Spleen (tissue), 11 donors: ENCODE measurements at regions not wholly inside any gene's neighbourhood (a gene's known extent, or its start where the extent isn't known, plus 50 kb on each side); places are given as distances from the start of the nearest gene placed in this dataset.
"Not testable (repeated sequence)": the region's sequence is repeated elsewhere in the genome, so short reads cannot be mapped to it uniquely, and the experiment has no call there.

Experiments used
- DNase-seq: peaks from one replicate; pipeline ENCODE4 v3.0.0-alpha.2; 2020
- H3K27ac ChIP-seq, 8 donors: fragments of 200-600 bp; sonication (generic) in 7 of 8; 1 replicate in 4 of 8; 2 replicates in 4 of 8; pipeline versions ENCODE4 v1.5.0 to v1.8.0; 2016 to 2021; ENCODE audit warnings: inconsistent platforms in 4 of 8, mild to moderate bottlenecking in 4 of 8, moderate library complexity in 1 of 8
- H3K27me3 ChIP-seq, 7 donors: fragments of 200-600 bp; sonication (generic) in 6 of 7; replicated peaks in 1 of 7; 1 replicate in 4 of 7; 2 replicates in 3 of 7; pipeline versions ENCODE4 v1.5.0 to v1.8.0; 2016 to 2021; ENCODE audit warnings: inconsistent platforms in 3 of 7, mild to moderate bottlenecking in 1 of 7
- H3K36me3 ChIP-seq, 6 donors: fragments of 200-600 bp; sonication (generic) in 5 of 6; 1 replicate in 4 of 6; 2 replicates in 2 of 6; pipeline versions ENCODE4 v1.5.0 to v1.8.0; 2016 to 2021; ENCODE audit warnings: inconsistent platforms in 2 of 6
- H3K4me1 ChIP-seq, 6 donors: fragments of 200-600 bp; sonication (generic) in 5 of 6; 1 replicate in 3 of 6; 2 replicates in 3 of 6; pipeline versions ENCODE4 v1.5.0 to v1.8.0; 2016 to 2021; ENCODE audit warnings: inconsistent platforms in 3 of 6
- H3K4me3 ChIP-seq, 8 donors: fragments of 200-600 bp; sonication (generic) in 7 of 8; 1 replicate in 4 of 8; 2 replicates in 4 of 8; pipeline versions ENCODE4 v1.5.0 to v1.8.0; 2016 to 2021; ENCODE audit warnings: inconsistent platforms in 4 of 8, mild to moderate bottlenecking in 4 of 8, moderate library complexity in 2 of 8
- H3K9me3 ChIP-seq, 8 donors: fragments of 200-600 bp; sonication (generic) in 7 of 8; 1 replicate in 4 of 8; 2 replicates in 4 of 8; pipeline versions ENCODE4 v1.5.0 to v1.8.0; 2016 to 2021; ENCODE audit warnings: inconsistent platforms in 4 of 8
- POLR2A ChIP-seq, 3 donors: fragments of 450-650 bp; IDR thresholded peaks; one replicate each; pipeline ENCODE4 v1.5.1; 2017; ENCODE audit warnings: antibody characterized with exemption in 3 of 3, mild to moderate bottlenecking in 1 of 3
- POLR2AphosphoS5 ChIP-seq, 3 donors: sonication (generic); formaldehyde crosslinking; IDR thresholded peaks; one replicate each; pipeline ENCODE4 v1.5.1; 2017; ENCODE audit warnings: antibody characterized with exemption in 3 of 3
- WGBS, 5 donors: extraction: QIAGEN DNeasy Blood & Tissue Kit in 3 of 5; methylation state at CpG; one replicate each; pipeline versions ENCODE4 v1.1.5 to v1.1.7; 2013 to 2018; 5-methylcytosine and 5-hydroxymethylcytosine counted together
- intact Hi-C: fragments of 100-400 bp; cut with DNase I; formaldehyde crosslinking; loops from one replicate; pipeline ENCODE4 v1.15.0; 2023; ENCODE audit warnings: low total_unique reads
- TF ChIP-seq, protein P1 (sequence below), 11 experiments: fragments of 200-600 bp in 7 of 11; fragments of 450-650 bp in 4 of 11; sonication (generic) in 4 of 11; IDR thresholded peaks in 8 of 11; conservative IDR thresholded peaks in 3 of 11; 1 replicate in 7 of 11; 2 replicates in 4 of 11; pipeline versions ENCODE4 v1.4.0 to v1.8.0; 2016 to 2021; ENCODE audit warnings: antibody characterized with exemption in 11 of 11, inconsistent platforms in 4 of 11, mild to moderate bottlenecking in 1 of 11
- donor health status: healthy with polysubstance abuse.
- donor health status: DM: no; HTN: no; CAD: no; lungs with moderate emphysema.
- donor health status: DM: no; HTN: no; CAD: no.
- donor health status: Bipolar disorder and iron deficiency.
- donor health status: healthy.
- donor health status: DM: no; HTN: no; CAD: no.
- donor health status: DM: yes; HTN: yes; CAD: no.

DNA sequence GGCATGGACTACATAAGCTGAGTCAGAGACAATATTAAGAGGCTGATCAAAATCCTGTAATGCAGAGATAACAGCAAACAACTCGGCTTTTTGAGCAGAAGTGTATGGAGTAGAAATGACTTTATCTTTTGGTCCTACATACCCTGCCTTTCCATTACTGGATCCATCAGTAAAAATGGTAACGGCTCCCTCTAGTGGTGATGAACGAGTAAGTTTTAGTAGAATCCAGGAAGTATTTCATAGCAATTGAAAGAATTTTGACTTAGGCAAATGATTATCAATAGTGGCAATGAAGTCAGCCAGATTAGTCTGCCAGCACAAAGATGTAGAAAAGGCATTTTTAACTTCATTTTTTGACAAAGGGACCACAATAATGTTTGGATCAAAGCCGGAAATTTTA, 190.8 kb upstream of the RAI14 start:
- intact Hi-C loops, H3K27ac ChIP-seq, H3K4me1 ChIP-seq, DNase-seq, H3K4me3 ChIP-seq, H3K36me3 ChIP-seq, H3K27me3 ChIP-seq: not testable (repeated sequence)
- peaks cover 0 to 13% (median 7%) of the 10 kb centered on the region in 8 donors for H3K9me3 ChIP-seq
- WGBS, 5 donors: 0 to 8% (median 2%) methylated on average over 3 to 4 of the region's 4 CpGs
- TF ChIP-seq, protein P1, sequence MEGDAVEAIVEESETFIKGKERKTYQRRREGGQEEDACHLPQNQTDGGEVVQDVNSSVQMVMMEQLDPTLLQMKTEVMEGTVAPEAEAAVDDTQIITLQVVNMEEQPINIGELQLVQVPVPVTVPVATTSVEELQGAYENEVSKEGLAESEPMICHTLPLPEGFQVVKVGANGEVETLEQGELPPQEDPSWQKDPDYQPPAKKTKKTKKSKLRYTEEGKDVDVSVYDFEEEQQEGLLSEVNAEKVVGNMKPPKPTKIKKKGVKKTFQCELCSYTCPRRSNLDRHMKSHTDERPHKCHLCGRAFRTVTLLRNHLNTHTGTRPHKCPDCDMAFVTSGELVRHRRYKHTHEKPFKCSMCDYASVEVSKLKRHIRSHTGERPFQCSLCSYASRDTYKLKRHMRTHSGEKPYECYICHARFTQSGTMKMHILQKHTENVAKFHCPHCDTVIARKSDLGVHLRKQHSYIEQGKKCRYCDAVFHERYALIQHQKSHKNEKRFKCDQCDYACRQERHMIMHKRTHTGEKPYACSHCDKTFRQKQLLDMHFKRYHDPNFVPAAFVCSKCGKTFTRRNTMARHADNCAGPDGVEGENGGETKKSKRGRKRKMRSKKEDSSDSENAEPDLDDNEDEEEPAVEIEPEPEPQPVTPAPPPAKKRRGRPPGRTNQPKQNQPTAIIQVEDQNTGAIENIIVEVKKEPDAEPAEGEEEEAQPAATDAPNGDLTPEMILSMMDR (IDR thresholded peaks at IDR 0.05 in 8 of 11, conservative IDR thresholded peaks at IDR 0.05 in 3 of 11): peak in 4 of 11 experiments; percentile 34 to 48 (median 44)

DNA sequence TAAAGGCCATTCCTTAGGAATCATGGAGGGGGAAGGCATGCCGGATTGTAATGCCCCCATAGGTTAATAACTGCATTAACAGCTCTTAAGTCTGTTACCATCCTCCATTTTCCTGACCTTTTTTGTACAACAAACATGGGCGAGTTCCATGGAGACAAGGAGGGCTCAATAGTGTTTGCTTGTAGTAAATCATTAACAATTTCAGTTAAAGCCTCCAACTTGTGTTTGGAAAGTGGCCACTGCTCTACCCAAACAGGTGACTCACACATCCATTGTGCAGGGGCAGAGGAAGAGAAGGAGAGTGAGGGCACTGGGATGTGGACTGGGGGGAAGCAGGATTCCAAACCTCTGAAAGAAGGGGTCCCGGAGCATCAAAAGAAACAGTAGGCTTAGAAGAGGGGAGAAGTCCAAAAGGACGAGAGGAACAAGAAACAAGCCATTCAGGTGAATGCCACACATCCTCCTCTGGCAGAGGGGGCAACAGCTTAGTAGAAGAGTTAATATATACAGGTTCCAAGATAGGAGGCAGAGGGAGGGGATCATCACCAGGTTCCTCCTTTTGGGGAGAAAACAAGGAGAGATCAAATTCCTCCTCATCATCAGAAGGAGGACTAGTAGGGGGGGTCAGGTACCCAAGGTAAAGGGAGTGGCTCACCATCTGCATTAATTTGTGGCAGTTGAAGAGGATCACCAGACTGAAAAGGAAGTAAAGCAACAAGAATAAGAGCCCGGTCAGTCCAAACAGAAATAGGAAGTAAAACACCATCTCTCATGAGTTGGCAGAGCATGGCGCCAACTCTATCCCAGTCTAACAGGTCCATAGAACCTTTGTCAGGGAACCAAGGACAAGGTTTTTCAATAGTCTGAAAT, 189.4 kb upstream of the RAI14 start:
- H3K9me3 ChIP-seq, H3K27ac ChIP-seq, H3K36me3 ChIP-seq, intact Hi-C loops, H3K4me3 ChIP-seq, DNase-seq, H3K4me1 ChIP-seq, H3K27me3 ChIP-seq: not testable (repeated sequence)
- 54 to 72% (median 65%) methylated on average over 6 of the region's 6 CpGs for WGBS, 5 donors

DNA sequence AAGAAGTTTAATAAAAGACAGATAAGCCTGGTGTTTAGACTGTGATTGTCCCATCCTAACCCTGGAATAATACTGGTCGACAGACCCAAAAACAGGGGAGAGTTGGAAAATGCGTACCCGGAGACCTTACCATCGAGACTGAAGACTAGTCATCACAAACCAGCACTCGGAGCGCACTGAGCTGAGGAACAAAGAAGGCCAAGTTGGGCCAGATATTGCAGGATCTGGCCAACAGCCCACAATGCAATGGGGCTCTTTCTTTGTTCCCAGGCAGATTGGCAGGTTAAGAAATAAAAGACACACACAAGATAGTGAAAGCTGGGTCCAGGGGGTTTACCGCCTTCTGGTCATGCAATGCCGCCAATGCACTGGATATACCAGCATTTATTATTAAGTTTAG, 188.7 kb upstream of the RAI14 start:
- Histone ChIP-seq H3K27ac (no peak overlapping the region), H3K4me3 (no peak overlapping the region), H3K36me3 (no peaks in the 10 kb centered on the region), H3K4me1 (no peaks in the 10 kb centered on the region), H3K27me3 (no peaks in the 10 kb centered on the region), H3K9me3 (no peaks in the 10 kb centered on the region)
- intact Hi-C loops: no loop called here
- no peak for TF ChIP-seq POLR2A (IDR thresholded peaks at IDR 0.05)
- TF ChIP-seq POLR2AphosphoS5 (IDR thresholded peaks at IDR 0.05): no peak
- TF ChIP-seq, protein P1 (IDR thresholded peaks at IDR 0.05 in 8 of 11, conservative IDR thresholded peaks at IDR 0.05 in 3 of 11): no peak
- WGBS, 5 donors: 78 to 88% (median 84%) methylated on average over 8 of the region's 8 CpGs
- no peak for DNase-seq

DNA sequence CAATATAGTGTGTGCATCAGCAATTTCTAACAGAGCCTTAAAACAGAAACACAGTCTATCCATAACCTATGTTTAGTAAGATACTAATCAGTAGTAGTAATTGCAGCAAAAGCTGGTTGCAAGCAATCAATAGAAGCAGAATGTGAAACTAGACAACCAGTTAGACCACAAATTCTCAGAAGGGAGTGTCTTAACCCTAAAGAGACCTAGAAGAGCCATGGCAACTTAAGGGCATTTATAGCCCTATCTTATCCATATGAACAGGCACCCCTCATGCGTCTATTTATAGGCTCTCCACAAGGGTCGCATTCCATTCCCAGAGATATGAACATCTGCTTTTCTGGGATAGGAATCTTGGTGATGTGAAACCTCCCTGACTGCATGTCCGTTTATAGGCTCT, 188.1 kb upstream of the RAI14 start:
- H3K4me1 ChIP-seq, intact Hi-C loops, H3K36me3 ChIP-seq, H3K9me3 ChIP-seq, H3K27me3 ChIP-seq, DNase-seq, H3K4me3 ChIP-seq, H3K27ac ChIP-seq: not testable (repeated sequence)
- WGBS, 5 donors: 57 to 81% (median 68%) methylated on average over 3 of the region's 3 CpGs

DNA sequence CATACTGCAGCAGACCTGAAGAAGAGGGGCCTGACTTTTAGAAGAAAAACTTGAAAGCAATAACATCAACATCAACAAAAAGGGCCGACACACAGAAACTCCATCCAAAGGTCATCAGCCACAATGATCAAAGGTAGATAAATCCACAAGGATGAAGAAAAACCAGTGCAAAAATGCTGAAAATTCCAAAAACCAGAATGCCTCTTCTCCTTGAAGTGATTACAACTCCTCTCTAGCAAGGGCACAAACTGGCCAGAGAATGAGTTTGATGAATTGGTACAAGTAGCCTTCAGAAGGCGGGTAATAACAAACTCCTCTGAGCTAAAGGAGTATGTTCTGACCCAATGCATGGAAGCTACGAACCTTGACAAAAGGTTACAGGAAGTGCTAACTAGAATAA, 186.2 kb upstream of the RAI14 start:
- Histone ChIP-seq H3K27me3 (no peaks in the 10 kb centered on the region), H3K4me3 (no peak overlapping the region), H3K27ac (no peak overlapping the region), H3K36me3 (no peaks in the 10 kb centered on the region), H3K4me1 (peaks cover 0 to 6% (median 0%) of the 10 kb centered on the region in 6 donors), H3K9me3 (no peaks in the 10 kb centered on the region)
- intact Hi-C loops: loop anchor here (5.0 kb wide), 1 partner anchor 532 kb away; no protein-coding TSS in a partner anchor
- DNase-seq: no peak
- TF ChIP-seq POLR2AphosphoS5 (IDR thresholded peaks at IDR 0.05) (no peak), POLR2A (IDR thresholded peaks at IDR 0.05) (no peak)
- TF ChIP-seq, protein P1 (IDR thresholded peaks at IDR 0.05 in 8 of 11, conservative IDR thresholded peaks at IDR 0.05 in 3 of 11): no peak
- 71 to 86% (median 73%) methylated on average over 3 of the region's 3 CpGs for WGBS, 5 donors
